Inflammatory macrophage treated with lipopolysaccharide for 1 hour (primary cell): ENCODE measurements at regions not wholly inside any gene's neighbourhood (a gene's known extent, or its start where the extent isn't known, plus 50 kb on each side); places are given as distances from the start of the nearest gene placed in this dataset.

Experiments used
- DNase-seq, 2 donors: peaks; one replicate each; pipeline ENCODE4 v3.0.0-alpha.2; 2020 to 2022

DNA sequence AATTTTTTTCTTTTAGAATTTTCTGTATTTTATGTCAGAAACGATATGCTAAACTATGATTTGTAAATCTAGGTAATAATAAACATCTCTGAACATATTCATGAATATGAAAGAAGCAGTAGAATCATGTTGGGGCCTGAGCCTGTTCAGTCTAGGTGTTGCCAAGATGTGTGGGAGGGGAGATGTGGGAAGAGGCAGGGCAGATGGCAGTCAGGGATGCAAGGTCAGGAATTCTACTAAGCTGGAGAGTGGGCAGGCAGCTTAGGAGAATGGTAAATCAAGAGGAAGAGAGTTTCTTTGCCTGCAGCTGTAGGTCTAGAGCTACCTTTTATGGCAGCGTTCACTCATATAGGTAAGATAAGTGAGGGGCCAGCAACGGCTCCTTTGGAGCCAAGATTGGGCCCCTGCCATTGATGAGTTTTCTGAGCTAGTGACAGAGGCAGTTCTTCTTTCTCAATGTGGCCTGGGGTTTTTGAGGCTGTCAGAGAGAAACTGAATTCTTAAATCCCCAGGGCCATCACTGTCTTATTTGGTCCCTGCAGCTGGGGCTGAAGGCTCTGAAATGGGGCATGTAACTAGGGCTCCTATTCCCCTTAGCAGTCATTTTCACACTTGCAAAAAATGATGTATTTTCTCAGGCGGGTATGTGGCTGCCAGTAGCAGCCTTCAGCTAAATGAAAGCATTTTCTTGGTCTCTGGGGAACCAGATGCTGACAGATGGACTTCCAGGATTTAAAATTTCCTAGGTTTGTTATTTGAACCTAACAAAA, 232.8 kb downstream of the PIK3C3 start:
- no peak for DNase-seq

DNA sequence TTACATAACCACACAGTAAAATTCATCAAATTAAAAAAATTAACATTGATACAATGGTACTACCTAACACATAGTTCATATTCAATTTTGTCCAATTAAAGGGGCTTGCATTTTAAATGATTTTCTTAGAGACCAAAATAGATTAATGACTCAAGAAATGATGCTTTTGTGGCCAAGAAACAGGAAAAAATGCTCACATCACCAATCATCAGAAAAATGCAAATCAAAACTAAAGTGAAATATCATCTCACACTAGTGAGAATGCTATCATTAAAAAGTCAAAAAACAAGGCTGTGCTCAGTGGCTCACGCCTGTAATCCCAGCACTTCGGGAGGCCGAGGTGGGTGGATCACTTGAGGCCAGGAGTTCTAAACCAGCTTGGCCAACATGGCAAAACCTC, 235.6 kb downstream of the PIK3C3 start:
- no peak for DNase-seq

DNA sequence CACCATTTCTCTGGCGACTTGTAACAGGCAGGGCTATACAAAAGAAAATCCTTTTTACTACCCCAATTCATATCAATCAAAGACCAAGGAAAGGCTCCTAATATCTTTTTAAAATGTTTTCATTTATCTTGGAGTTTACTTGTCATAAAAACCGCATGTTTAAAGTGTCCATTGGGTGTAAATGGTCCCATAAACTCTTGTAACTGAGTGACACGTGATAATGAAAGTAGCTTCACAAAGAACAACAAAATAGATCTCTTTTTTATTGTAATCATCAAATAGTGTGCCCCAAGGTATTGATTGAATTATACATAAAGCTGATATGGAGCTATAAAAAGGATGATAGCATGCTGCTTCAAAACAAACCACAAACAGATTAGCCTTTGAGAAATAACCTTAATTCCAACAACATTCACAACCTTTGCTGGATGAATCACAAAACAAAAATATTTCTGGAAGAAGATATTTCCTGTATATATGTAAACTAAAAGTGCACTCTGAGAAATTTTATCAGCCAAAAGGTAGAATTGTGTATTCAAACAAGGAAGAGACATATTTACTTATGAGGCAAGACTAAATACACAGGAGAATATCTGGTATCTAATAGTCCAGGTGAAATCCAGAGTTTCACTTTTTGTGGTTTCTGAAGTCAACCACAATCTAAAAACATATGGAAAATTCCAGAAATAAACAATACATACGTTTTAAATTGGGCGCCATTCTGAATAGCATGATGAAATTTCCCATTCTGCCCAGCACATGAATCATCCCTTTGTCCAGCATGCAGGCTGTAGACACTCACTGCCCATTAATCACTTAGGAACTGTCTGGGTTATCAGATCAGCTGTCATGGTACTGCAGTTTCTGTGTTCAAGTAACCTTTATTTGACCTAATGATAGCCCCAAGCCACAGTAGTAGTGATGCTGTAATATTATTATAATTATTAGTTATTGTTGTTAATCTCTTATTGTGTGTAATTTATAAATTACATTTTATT, 237.5 kb downstream of the PIK3C3 start:
- no peak for DNase-seq

DNA sequence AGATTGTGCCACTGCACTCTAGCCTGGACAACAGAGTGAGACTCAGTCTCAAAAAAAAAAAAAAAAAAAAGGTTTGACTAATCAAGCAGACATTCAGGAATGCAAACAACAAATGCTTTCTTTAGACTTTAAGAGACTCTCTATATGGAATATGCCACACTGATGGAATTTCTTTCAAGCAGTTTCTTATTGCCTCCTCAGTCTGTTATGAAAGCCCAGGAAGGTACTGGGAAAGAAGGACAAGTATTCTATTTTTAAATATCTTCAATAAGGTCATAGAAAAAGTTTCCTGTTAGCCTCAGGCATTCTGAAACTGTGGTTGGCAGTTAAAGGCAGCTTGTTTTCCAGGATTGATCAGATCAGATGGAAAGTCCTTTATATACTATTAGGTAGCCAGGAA, 241.6 kb downstream of the PIK3C3 start:
- no peak for DNase-seq

DNA sequence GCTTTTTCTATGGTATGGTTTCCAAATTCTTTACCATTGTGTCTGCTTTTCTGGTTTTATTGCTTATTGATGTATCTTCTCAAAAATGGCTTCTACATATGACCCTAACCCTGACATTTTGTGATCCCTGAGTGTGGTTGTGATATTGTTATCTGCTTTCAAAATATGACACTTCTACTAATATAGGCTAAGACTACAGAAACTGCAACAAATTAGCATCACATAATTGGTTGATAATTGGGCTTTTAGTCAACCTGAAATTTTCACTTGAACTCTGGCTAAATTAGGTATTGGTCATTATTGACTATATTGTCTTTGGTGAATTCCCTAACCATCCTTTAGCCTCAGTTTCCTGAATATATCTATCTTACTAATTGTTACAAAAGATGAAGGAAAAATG, 246.1 kb downstream of the PIK3C3 start:
- no peak for DNase-seq

DNA sequence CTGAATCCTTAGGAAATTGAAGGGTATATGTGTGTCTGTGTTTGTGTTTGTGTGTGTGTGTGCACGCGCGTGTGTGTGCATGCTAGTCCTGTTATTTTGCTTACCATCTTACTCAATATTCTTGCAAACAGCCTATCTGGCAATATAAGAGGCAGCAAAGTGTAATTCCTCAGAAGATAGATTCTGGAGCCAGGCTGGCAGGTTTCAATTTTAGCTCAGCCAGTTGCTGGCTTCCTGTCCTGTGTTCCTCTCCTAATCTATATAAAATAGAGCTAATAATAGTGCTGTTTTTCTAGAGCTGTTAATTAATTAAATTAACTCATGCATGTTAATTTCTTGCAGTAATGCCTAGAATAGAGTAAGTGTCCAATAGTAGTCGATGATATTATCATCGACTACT, 256.2 kb downstream of the PIK3C3 start:
- no peak for DNase-seq

DNA sequence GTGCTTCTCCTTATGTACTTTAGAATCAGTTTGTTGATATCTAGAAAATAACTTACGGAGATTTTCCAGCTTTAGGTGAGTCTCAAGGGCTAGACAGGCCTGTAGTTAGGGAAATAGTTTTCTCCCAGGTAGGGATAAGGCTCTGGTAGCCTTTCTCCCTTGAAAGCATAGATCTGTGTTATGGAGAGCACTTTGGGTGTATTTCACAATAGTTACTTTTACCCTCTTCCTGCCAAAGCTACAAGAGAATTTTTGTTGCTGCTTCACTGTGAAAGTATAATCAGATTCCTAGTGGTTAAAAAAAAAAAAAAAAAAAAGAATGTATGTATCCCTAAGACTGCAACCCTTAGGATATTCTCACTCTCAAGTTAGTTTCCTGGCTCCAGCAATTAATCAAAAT, 267.5 kb downstream of the PIK3C3 start:
- DNase-seq: no peak

DNA sequence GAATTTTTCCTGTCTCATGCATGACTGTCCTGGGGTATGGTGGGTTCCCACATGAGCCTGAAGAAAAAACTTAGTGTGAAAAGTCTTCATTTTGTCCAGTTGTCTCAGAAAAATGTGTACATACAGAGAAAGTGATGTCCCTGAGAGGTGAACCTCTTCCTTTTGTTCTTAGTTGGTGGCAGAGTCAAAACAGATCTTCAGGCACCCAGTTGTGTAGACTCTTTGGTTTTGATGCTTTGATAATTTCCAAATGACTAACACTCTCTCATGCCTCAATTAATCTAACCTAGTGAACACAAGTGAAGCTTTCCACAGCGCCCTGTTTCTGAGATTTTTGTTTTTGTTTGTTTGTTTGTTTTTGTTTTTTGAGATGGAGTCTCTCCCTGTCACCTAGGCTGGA, 273.5 kb downstream of the PIK3C3 start:
- no peak for DNase-seq

DNA sequence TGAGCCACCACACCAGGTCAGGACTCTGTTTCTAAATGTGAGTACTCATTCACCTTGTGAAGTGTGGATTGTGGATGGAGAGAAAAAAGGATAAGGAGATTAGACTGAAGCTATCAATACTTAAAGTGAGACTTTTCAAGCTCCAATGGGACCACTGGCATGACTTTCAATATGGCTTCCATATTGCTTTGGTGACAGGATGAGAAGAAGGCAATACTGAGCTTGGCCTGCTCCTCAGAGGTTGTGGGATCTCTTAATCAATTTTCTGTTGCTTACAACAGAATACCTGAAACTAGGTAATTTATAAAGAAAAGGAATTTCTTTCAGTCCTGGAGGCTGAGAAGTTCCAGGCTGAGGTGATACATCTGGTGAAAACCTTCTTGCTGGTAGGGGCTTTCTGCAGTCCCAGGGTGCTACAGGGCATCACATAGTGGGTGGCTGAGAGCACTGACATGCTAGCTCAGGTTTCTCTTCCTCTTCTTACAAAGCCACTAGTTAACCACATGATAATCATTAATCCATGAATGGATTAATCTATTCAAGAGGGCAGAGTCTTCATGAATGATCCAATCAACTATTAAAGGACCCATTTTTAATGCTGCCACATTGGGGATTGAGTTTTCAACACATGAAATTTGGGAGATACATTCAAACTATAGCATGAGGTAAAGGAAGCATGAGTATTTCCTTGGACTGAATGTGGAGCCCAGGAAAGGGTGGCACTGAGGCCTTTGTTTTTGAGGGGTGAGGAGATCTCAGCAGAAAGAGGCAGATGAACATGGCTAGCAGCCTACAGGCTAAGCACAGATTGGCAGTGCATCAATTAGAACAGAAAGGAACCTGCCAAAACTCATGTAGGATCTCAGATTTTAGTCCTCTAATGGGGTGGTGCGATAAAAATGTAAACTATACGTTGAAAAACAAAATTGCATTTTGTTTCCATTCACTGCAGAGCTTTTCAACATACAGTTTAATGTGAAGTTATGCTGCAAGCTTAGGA, 274.5 kb downstream of the PIK3C3 start:
- DNase-seq: no peak

DNA sequence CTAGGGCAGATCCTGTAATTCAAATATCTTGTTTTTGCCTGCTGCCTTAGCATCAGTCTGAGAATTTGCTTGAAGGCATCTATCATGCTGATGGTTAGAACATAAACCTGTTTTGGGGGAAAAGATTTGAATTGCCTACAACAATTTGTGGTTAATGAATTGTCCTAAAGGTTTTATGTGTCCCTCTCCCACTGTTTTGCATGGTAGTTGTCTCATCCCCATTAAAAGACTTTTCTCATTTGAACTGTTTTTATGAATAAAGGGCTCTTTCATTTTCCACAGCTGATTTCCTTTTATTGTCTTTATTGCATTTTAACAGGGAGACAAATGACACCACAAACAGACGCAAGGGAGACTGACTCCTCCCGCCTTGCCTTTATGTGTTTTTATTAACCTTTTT, 275.6 kb downstream of the PIK3C3 start:
- DNase-seq: no peak

DNA sequence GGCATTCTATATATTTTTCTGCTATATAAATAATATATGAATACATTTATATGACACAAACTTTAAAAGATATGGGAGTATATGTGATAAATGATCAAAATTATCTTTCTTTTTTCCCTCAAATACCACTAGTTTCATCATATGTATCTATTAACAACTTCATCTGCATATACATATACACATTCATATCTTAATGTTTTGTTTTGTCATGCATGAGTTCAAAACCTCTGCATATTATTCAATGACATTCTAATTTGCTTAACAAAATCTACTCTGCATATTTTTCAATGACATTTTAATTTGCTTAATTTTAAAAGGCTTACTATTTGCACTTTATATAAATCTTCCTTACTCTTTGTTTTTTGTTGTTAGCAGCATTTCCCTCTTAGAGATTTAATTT, 276.2 kb downstream of the PIK3C3 start:
- DNase-seq: no peak

DNA sequence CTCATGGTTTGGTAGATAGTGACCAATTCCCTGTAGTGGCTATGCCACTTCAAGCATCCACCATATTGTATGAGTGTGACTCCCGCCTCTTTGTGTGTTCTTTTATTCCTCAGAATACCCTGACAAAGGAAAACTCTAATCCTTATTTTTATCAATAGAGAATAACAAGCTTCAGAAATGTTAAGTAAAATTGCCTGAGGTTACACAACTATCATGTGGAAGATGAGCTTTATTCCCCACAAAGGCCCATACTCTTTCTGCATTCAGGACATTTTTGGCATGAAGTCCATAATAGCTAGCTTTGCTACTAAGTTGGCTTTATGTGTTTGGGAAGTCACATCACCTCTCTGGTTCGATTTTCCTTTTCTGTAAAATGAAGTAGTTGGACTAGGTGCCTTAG, 276.8 kb downstream of the PIK3C3 start:
- no peak for DNase-seq

DNA sequence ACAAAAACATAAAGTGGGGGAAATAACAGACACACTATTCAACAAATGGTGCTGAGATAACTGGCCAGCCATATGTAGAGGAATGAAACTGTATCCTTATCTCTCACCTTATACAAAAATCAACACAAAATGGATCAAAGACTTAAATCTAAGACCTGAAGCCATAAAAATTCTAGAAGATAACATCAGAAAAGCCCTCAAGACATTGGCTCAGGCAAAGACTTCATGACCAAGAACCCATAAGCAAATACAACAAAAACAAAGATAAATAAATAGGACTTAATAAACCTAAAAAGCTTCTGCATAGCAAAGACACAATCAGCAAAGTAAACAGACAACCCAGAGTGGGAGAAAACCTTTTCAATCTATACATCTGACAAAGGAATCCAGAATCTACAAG, 278.9 kb downstream of the PIK3C3 start:
- DNase-seq: no peak

DNA sequence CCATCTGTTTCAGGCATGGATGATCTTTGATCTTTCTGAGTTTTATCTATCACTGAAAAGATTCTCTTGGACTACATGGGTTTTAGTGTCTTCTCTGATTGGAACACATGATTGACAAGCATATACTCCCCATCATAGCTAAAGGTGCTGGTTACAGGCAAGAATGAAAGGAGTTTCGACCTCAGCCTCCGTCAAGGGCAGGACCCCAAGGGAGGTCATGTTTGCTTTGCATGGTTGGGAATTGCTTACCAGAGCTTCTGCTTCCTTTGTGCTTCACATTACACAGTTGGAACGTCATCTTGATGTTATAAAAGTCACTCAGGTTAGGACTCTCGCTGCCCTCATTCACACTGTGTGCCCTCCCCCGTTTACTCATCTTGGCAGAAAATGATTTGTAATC, 287.7 kb downstream of the PIK3C3 start:
- no peak for DNase-seq

DNA sequence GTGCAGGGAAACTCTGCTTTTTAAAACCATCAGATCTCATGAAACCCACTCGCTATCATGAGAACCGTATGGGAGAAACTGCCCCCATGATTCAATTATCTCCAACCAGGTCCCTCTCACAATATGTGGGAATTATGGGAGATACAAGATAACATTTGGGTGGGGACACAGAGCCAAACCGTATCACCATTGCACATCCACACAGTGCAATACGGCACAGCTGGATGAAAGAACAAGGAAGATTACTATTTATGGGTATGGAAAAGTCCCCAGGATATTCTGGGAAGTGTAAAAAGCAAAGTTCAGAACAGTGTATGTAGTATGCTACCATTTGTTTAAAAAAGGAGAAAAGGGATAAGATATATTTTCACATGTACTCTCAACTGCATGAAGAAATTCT, 290.1 kb downstream of the PIK3C3 start:
- DNase-seq: no peak

DNA sequence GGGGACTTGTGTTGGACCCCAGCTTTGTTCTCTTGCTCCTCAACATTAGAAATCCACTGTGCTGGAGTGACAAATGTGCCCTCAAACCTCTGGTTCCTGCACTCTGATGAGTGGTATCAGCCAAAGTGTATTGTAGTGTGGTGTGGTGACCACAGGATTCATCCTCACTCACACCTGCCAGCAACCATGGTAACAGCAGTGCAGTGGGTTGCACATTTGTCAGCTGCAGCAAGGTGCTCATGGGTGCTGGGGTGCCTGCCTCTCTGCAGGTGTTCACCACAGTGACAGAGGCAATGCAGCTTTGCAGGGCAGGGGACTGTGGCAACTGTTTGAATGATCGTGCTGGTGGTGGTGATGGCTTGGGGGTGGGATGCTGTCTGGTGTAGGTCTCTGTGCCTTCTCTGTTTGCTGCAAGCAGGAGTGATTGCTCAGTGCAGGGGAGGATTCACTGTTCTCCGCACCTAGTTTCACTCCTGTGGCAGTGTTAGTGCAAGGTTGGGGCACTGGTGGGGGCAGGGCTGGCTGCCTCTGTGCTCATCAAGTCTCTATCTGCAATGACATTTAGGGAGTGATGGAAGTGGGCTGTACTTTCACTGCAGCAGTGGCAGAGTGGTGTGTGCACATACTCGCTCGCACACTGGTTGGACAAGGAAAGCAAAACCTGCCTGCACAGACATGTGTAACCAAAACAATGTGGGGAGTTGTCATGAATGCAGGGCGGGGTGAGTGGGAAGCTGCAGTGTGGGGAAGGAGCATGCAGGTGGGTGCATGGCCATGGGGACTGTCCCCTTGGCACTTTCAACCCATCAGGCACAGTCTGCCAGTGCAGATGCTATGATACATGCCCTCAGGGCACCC, 301.1 kb downstream of the PIK3C3 start:
- no peak for DNase-seq

DNA sequence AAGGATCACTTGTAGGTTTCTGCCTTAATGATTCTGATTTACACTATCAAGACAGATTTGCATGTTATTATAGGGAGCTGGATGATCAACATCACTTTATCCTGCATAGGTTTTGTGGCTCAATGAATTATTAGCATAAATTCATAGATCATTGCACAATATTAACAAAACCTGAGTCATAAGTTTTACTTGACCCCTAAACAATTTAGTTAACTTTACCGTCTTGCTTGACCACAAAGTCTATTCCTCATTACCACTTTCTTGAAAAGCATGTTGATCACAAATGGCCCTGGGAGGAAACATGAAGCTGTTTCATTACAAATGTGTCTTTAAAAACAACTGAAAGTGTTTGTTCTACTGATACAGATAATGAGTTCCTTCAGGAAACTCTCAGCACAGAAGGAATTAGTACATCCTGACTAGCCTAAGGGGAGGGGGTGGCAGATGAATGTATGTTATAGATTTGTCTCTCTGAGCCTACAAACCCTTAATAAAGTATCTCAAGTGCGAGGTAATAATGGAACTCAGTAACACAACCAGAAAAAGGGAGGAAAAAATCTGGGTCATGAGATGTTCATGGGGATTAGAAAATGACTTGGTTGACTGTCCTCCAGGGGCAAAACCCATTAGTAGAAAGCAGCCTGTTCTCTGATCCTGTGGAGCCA, 303.4 kb downstream of the PIK3C3 start:
- DNase-seq: no peak

DNA sequence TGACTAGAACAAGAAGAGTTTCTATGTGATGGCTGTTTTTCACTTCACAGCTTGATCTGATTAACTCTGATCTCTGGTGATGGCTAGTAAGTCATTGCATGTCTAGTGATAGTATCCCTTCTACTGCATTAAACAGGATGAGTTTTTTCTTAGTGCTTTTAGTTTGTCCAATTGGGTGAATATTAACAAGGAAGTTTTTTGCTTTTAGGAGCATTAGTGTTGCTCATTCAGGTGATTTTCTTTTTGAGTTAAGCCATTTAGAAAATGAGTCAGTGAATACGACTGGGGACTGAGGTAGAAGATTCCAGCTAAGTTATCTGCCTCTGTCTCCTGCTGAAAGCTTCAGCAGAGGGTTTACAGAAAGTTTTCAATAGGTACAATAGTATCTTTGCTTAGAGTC, 306.7 kb downstream of the PIK3C3 start:
- DNase-seq: no peak

DNA sequence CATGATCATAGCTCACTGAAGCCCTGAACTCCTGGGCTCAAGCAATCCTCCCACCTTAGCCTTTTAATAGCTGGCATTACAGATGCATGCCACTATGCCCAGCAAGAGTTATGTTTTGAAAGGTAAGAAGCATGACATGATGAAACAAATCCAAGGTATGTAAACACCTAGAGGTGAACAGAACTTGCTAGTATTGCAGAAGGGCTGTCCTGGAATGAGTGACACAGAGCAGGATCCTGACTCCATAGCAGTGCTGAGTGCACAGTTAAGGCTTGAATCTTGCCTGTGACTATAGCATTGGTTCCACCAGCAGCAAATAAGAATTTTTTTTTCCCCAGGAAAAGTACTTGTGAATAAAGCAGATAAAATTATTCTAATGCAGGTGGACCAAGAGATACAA, 309.5 kb downstream of the PIK3C3 start:
- no peak for DNase-seq

DNA sequence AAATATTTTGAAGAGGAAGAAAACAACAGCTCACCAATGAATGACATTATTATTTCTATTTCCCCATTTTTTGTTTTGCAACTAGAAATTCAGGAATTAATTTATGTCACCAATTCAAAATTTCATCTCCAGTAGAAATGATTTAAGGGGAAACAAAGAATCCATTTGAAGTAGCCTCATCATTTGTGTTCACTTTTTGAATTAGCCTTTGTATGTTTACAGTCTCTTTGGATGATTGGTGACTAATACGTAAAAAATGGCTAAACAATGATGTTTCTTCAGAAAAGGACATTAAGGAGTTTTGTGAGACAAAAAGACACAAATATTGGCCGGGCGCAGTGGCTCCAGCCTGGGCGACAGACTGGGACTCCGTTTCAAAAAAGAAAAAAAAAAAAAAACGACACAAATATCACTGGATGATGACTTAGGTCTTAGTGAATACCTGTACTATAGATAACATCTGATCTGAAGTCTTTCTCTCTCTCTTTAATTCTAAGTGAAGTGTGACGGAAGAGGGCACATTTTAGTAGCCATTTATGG, 313.2 kb downstream of the PIK3C3 start:
- no peak for DNase-seq

DNA sequence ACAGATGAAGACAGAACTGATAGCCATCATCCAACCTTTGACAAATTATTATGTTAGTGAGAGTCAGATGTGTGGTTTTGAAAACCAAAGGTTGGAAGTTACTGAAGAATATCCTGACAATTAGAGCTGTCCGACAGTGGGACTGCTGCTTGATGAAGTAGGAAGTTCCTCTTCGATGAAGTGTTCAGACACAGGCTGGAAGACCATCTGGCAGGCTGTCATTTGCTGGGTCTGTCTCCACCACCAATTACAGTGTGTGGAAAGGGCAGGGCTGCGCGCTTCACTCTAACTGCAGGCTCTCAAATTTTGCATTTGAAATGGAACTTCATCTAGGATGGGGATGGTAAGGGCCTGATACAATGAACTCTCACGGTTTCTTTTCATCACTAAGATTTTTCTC, 313.8 kb downstream of the PIK3C3 start:
- no peak for DNase-seq
